GM13976 (cell line): ENCODE measurements at regions not wholly inside any gene's neighbourhood (a gene's known extent, or its start where the extent isn't known, plus 50 kb on each side); places are given as distances from the start of the nearest gene placed in this dataset.

ENCODE experiments used
- DNase-seq: peaks from one replicate; pipeline ENCODE4 v3.0.0; 2012; ENCODE audit warnings: low spot score
- CTCF ChIP-seq: IDR thresholded peaks from 2 replicates; pipeline ENCODE4 v1.5.1; 2012; ENCODE audit warnings: borderline replicate concordance, mild to moderate bottlenecking; ENCODE audit not compliant: insufficient read depth; ENCODE audit errors: extremely low read depth, missing control alignments, control extremely low read depth
- in situ Hi-C: fragments of 300-500 bp; cut with MboI; formaldehyde crosslinking; loops from one replicate; pipeline ENCODE4 v1.12.0; 2022; ENCODE audit warnings: low sequenced_read_pairs, mixed read lengths, inconsistent platforms; ENCODE audit not compliant: unreplicated experiment

- no peak for DNase-seq
- TF ChIP-seq CTCF: no peak
- in situ Hi-C loops: no loop called here
Measured at GRCh38 chr18:27412556-27412955, 227.4 kb upstream of the CHST9 start.

GRCh38 chr18:27411911-27412310, 226.8 kb upstream of the CHST9 start:
- in situ Hi-C loops: no loop called here
- no peak for DNase-seq
- no peak for TF ChIP-seq CTCF

- in situ Hi-C loops: no loop called here
- TF ChIP-seq CTCF: no peak
- no peak for DNase-seq
Measured at GRCh38 chr18:27411013-27411412, 225.9 kb upstream of the CHST9 start.

- DNase-seq: no peak
- in situ Hi-C loops: no loop called here
- TF ChIP-seq CTCF: no peak
Measured at GRCh38 chr18:27404855-27405254, 219.7 kb upstream of the CHST9 start.

- DNase-seq: no peak
- in situ Hi-C loops: no loop called here
- TF ChIP-seq CTCF: no peak
Measured at GRCh38 chr18:27400001-27400400, 214.9 kb upstream of the CHST9 start.

GRCh38 chr18:27395752-27396151, 210.6 kb upstream of the CHST9 start:
- in situ Hi-C loops: no loop called here
- DNase-seq: no peak
- no peak for TF ChIP-seq CTCF

- in situ Hi-C loops: no loop called here
- DNase-seq: no peak
- no peak for TF ChIP-seq CTCF
Measured at GRCh38 chr18:27394687-27395086, 209.6 kb upstream of the CHST9 start.
